ENCODE measurements at regions not wholly inside any gene's neighbourhood (a gene's known extent, or its start where the extent isn't known, plus 50 kb on each side); places are given as distances from the start of the nearest gene placed in this dataset.

- Mint-ChIP-seq H3K4me3 (no peak overlapping the region), H3K9me3 (ENCODE audit: low read depth) (peaks cover 3% of the 10 kb centered on the region), H3K4me1 (no peaks in the 10 kb centered on the region), H3K27ac (no peak overlapping the region), H3K36me3 (ENCODE audit: low read depth) (no peaks in the 10 kb centered on the region), H3K27me3 (peaks cover 21% of the 10 kb centered on the region)
- CTCF ChIA-PET: interaction anchor here (0.5 to 0.7 kb wide), 3 partner anchors 220 to 492 kb away, joined by 4 to 5 read pairs (median 4); no protein-coding TSS in a partner anchor
- ATAC-seq: no peak
- POLR2A ChIA-PET: no interaction called here
- no peak for DNase-seq
- intact Hi-C loops (cut with DNase I, micrococcal nuclease): no loop called here
Observed at GRCh38 chr17:62913991-62914570, 52.0 kb upstream of the TANC2 start.

- no peaks in the 10 kb centered on the region for H3K4me1 Mint-ChIP-seq
- intact Hi-C loops (cut with DNase I, micrococcal nuclease): no loop called here
- DNase-seq (no peak), ATAC-seq (no peak)
- POLR2A ChIA-PET: no interaction called here
- H3K36me3 Mint-ChIP-seq (ENCODE audit: low read depth): no peaks in the 10 kb centered on the region
- CTCF ChIA-PET: no interaction called here
- H3K27ac Mint-ChIP-seq: no peak overlapping the region
- H3K27me3 Mint-ChIP-seq: peaks cover 21% of the 10 kb centered on the region
- no peak overlapping the region for H3K4me3 Mint-ChIP-seq
- peaks cover 3% of the 10 kb centered on the region for H3K9me3 Mint-ChIP-seq (ENCODE audit: low read depth)
Observed at GRCh38 chr17:62912363-62912762, 53.7 kb upstream of the TANC2 start.

GRCh38 chr17:62911114-62911513, 54.9 kb upstream of the TANC2 start:
- H3K36me3 Mint-ChIP-seq (ENCODE audit: low read depth): no peaks in the 10 kb centered on the region
- H3K27ac Mint-ChIP-seq: no peak overlapping the region
- no peak overlapping the region for H3K4me3 Mint-ChIP-seq
- ChIA-PET POLR2A (no interaction called here), CTCF (interaction anchor here (0.6 kb wide), 1 partner anchor 30 kb away, joined by 3 read pairs; no protein-coding TSS in a partner anchor)
- DNase-seq (no peak), ATAC-seq (no peak)
- peaks cover 3% of the 10 kb centered on the region for H3K9me3 Mint-ChIP-seq (ENCODE audit: low read depth)
- H3K27me3 Mint-ChIP-seq: peaks cover 24% of the 10 kb centered on the region
- no peaks in the 10 kb centered on the region for H3K4me1 Mint-ChIP-seq
- intact Hi-C loops (cut with DNase I, micrococcal nuclease): no loop called here

GRCh38 chr17:62910277-62910676, 55.8 kb upstream of the TANC2 start:
- Mint-ChIP-seq H3K27ac (no peak overlapping the region), H3K9me3 (ENCODE audit: low read depth) (peaks cover 3% of the 10 kb centered on the region), H3K36me3 (ENCODE audit: low read depth) (no peaks in the 10 kb centered on the region), H3K4me1 (no peaks in the 10 kb centered on the region), H3K4me3 (no peak overlapping the region), H3K27me3 (peaks cover 24% of the 10 kb centered on the region)
- no peak for ATAC-seq
- ChIA-PET POLR2A (no interaction called here), CTCF (no interaction called here)
- DNase-seq: no peak
- intact Hi-C loops (cut with DNase I, micrococcal nuclease): no loop called here

- no peak overlapping the region for H3K4me3 Mint-ChIP-seq
Observed at GRCh38 chr17:62907961-62908360, 58.1 kb upstream of the TANC2 start.

GRCh38 chr17:62906881-62907280, 59.2 kb upstream of the TANC2 start:
- Mint-ChIP-seq H3K27ac (no peak overlapping the region), H3K36me3 (ENCODE audit: low read depth) (no peaks in the 10 kb centered on the region), H3K4me1 (no peaks in the 10 kb centered on the region), H3K4me3 (no peak overlapping the region), H3K27me3 (peaks cover 11% of the 10 kb centered on the region), H3K9me3 (ENCODE audit: low read depth) (no peaks in the 10 kb centered on the region)
- DNase-seq (no peak), ATAC-seq (no peak)
- ChIA-PET POLR2A (no interaction called here), CTCF (no interaction called here)
- intact Hi-C loops (cut with DNase I, micrococcal nuclease): no loop called here

More at GRCh38 chr17:62907961-62908360, 58.1 kb upstream of the TANC2 start:
- Mint-ChIP-seq H3K27ac (no peak overlapping the region), H3K36me3 (ENCODE audit: low read depth) (no peaks in the 10 kb centered on the region), H3K9me3 (ENCODE audit: low read depth) (peaks cover 3% of the 10 kb centered on the region), H3K4me1 (no peaks in the 10 kb centered on the region), H3K27me3 (peaks cover 15% of the 10 kb centered on the region)
- ChIA-PET CTCF (interaction anchor here (0.6 kb wide), 1 partner anchor 540 kb away, joined by 3 read pairs; no protein-coding TSS in a partner anchor), POLR2A (no interaction called here)
- no peak for DNase-seq
- ATAC-seq: no peak
- intact Hi-C loops (cut with DNase I, micrococcal nuclease): no loop called here

- Mint-ChIP-seq H3K27ac (no peak overlapping the region), H3K4me1 (no peaks in the 10 kb centered on the region), H3K9me3 (ENCODE audit: low read depth) (no peaks in the 10 kb centered on the region), H3K36me3 (ENCODE audit: low read depth) (no peaks in the 10 kb centered on the region), H3K27me3 (peaks cover 5% of the 10 kb centered on the region), H3K4me3 (no peak overlapping the region)
- intact Hi-C loops (cut with DNase I, micrococcal nuclease): no loop called here
- DNase-seq: no peak
- ATAC-seq: no peak
- CTCF ChIA-PET: no interaction called here
- POLR2A ChIA-PET: no interaction called here
Observed at GRCh38 chr17:62905233-62905632, 60.8 kb upstream of the TANC2 start.

GRCh38 chr17:62902531-62903220, 63.4 kb upstream of the TANC2 start:
- no peak for DNase-seq
- Mint-ChIP-seq H3K27me3 (peaks cover 6% of the 10 kb centered on the region), H3K4me1 (no peaks in the 10 kb centered on the region), H3K4me3 (no peak overlapping the region), H3K36me3 (ENCODE audit: low read depth) (no peaks in the 10 kb centered on the region), H3K9me3 (ENCODE audit: low read depth) (no peaks in the 10 kb centered on the region), H3K27ac (no peak overlapping the region)
- POLR2A ChIA-PET: no interaction called here
- CTCF ChIA-PET: interaction anchor here (0.9 kb wide), 1 partner anchor 92 kb away, joined by 3 read pairs; no protein-coding TSS in a partner anchor
- no peak for ATAC-seq
- intact Hi-C loops (cut with DNase I, micrococcal nuclease): no loop called here

GRCh38 chr17:62901544-62901943, 64.5 kb upstream of the TANC2 start:
- Mint-ChIP-seq H3K27ac (no peak overlapping the region), H3K36me3 (ENCODE audit: low read depth) (no peaks in the 10 kb centered on the region), H3K27me3 (peaks cover 2% of the 10 kb centered on the region), H3K4me1 (no peaks in the 10 kb centered on the region), H3K4me3 (no peak overlapping the region), H3K9me3 (ENCODE audit: low read depth) (no peaks in the 10 kb centered on the region)
- intact Hi-C loops (cut with DNase I, micrococcal nuclease): no loop called here
- no peak for DNase-seq
- POLR2A ChIA-PET: no interaction called here
- CTCF ChIA-PET: no interaction called here
- no peak for ATAC-seq

GRCh38 chr17:62900096-62900495, 65.9 kb upstream of the TANC2 start:
- ATAC-seq (no peak), DNase-seq (no peak)
- Mint-ChIP-seq H3K9me3 (ENCODE audit: low read depth) (no peaks in the 10 kb centered on the region), H3K36me3 (ENCODE audit: low read depth) (no peaks in the 10 kb centered on the region), H3K4me1 (no peaks in the 10 kb centered on the region), H3K27ac (no peak overlapping the region), H3K4me3 (no peak overlapping the region), H3K27me3 (peaks cover 2% of the 10 kb centered on the region)
- CTCF ChIA-PET: no interaction called here
- POLR2A ChIA-PET: no interaction called here
- intact Hi-C loops (cut with DNase I, micrococcal nuclease): no loop called here

GRCh38 chr17:62899361-62899760, 66.7 kb upstream of the TANC2 start:
- H3K9me3 Mint-ChIP-seq (ENCODE audit: low read depth): no peaks in the 10 kb centered on the region
- ChIA-PET CTCF (no interaction called here), POLR2A (no interaction called here)
- no peaks in the 10 kb centered on the region for H3K4me1 Mint-ChIP-seq
- no peak overlapping the region for H3K4me3 Mint-ChIP-seq
- H3K27ac Mint-ChIP-seq: no peak overlapping the region
- H3K36me3 Mint-ChIP-seq (ENCODE audit: low read depth): no peaks in the 10 kb centered on the region
- DNase-seq: no peak
- H3K27me3 Mint-ChIP-seq: peaks cover 2% of the 10 kb centered on the region
- ATAC-seq: no peak
- intact Hi-C loops (cut with DNase I, micrococcal nuclease): no loop called here

GRCh38 chr17:62898239-62898864, 67.7 kb upstream of the TANC2 start:
- H3K4me3 Mint-ChIP-seq: no peak overlapping the region
- H3K27me3 Mint-ChIP-seq: peaks cover 2% of the 10 kb centered on the region
- ChIA-PET POLR2A (no interaction called here), CTCF (interaction anchor here (0.6 kb wide), 1 partner anchor 508 kb away, joined by 4 read pairs; no protein-coding TSS in a partner anchor)
- H3K36me3 Mint-ChIP-seq (ENCODE audit: low read depth): no peaks in the 10 kb centered on the region
- DNase-seq: no peak
- no peaks in the 10 kb centered on the region for H3K4me1 Mint-ChIP-seq
- intact Hi-C loops (cut with DNase I, micrococcal nuclease): no loop called here
- no peaks in the 10 kb centered on the region for H3K9me3 Mint-ChIP-seq (ENCODE audit: low read depth)
- ATAC-seq: no peak
- no peak overlapping the region for H3K27ac Mint-ChIP-seq

Data from activated CD4-positive, alpha-beta T cell treated with anti-CD3 and anti-CD28 coated beads for 36 hours (primary cell).